ENCODE measurements at regions not wholly inside any gene's neighbourhood (a gene's known extent, or its start where the extent isn't known, plus 50 kb on each side); places are given as distances from the start of the nearest gene placed in this dataset.
"Not testable (repeated sequence)": the region's sequence is repeated elsewhere in the genome, so short reads cannot be mapped to it uniquely, and the experiment has no call there.

GRCh38 chr5:127213231-127213630 lies 77.4 kb upstream of the MEGF10 start:
- no peak for DNase-seq (ENCODE audit: low read depth)

- DNase-seq (ENCODE audit: low read depth), result no peak
Observed at GRCh38 chr5:127216143-127216542, 74.5 kb upstream of the MEGF10 start.

DNA sequence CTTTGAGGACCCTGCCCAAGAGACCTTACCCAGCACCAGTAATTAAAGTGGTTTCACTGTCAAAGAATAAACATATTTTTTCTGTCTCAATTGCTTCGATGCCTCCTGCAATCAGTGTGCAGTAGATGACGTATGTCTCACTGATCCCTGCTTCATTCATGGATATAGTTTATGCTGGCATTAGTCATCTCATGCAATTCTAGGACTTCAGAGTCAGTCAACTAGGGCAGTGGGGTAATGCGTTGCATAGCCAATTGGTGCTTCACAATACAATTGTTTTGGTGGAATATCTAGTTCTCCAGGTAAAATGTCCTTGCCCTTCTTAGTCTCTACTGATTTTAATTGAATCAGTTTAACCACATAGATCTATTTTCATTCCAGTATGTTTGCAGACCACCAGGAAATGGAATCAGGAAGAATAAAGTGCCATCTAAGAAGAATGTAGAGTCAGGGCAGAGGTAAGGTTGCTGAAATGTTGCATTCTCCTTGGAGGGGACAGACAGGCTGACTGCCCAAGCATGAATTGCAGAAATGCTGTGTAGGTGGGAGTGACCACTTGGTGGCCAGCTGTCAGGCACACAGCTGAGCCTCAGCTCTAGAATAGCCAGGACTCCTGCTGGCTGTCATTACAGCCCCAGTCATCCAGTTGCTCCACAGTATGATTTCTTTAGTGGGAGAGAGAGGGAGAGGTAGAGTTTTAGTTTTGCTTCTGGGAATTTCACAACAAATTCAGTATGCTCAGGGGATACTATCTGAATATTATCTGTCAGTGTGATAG lies 73.5 kb upstream of the MEGF10 start:
- peak; percentile 24 for DNase-seq (ENCODE audit: low read depth)

DNA sequence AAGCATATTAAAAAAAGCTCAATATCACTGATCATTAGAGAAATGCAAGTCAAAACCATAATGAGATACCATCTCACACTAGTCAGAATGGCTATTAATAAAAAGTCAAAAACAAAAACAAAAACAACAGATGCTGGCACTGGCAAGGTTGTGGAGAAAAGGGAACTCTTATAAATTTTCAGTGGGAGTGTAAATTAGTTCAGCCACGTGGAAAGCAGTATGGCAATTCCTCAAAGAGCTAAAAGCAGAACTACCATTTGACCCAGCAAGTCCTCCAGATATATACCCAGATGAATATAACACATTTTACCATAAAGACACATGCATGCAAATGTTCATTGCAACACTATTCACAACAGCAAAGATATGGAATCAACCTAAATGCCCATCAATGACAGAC lies 68.7 kb upstream of the MEGF10 start:
- DNase-seq (ENCODE audit: low read depth), result not testable (repeated sequence)

DNA sequence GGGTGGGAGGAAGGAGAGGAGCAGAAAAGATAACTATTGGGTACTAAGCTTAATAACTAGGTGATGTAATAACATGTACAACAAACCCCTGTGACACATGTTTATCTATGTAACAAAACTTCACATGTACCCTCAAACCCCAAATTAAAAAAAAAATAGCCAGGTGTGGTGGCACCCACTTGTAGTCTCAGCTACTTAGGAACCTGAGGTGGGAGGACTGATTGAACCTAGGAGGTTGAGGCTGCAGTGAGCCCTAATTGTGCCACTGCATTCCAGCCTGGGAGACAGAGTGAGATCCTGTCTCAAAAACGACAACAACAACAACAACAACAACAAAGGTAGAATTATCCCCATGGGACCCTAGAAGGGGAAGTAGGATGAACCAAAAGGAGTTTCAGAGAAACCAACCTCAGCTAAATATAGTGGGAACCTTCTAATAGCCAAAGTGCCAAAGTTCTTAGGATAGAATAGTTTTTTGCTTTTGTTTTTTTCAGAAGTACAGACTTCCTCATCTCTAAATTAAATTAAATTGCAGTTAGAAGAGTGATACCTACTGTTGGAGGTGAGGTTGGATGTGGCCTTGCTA lies 67.9 kb upstream of the MEGF10 start:
- DNase-seq (ENCODE audit: low read depth), result not testable (repeated sequence)

DNA sequence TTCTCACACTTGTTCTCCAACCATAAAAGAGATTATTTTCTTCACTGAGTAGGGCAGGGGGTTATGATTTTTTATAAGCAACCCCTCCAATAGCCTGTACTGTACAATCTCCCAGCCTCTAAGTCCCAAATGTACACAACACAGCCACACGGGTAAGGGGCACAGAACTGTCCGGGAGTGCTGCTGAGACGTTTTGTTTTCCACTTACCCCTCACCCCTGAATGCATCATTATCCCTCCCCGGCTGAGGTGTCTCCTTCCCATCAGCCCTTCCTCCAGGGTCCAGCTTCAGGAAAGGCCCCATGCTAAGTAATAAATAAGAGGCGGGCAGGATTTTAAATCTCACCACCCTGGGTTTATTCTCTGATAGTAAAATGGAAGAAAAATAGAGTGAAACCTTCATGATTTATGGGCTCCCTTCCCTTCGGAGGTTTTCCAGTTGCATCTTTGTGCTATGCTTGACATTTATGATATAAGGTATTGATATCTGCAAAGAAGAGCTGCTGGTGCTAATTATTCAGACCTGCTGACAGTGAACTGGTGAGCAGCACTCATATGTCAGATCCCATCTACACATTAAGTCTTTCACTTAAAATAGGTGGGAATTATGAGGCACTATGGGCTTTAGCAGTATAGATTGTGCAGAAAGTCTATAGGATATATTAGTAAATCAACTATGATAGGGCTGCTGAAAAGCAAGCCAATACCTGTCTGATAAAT lies 67.2 kb upstream of the MEGF10 start:
- DNase-seq (ENCODE audit: low read depth), result no peak

DNA sequence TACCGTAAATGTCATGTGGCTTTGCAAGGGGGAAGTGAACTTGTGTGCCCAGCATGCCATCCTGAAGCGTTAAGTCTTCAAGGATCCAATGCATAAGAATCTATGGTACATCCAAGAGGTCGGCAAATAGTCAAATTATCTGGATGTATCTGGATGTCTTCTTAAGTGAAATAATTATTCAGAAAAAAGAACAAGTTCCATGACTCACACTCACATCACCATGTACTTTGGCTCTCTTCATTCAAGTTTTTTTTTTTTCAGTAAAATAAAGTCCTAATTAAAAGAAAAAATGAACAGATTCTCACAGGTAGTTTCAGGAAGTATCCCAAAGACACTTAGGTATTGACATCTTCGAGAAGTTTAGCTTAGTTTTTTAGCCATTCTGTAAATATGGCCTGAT lies 62.7 kb upstream of the MEGF10 start:
- DNase-seq (ENCODE audit: low read depth), result no peak

DNA sequence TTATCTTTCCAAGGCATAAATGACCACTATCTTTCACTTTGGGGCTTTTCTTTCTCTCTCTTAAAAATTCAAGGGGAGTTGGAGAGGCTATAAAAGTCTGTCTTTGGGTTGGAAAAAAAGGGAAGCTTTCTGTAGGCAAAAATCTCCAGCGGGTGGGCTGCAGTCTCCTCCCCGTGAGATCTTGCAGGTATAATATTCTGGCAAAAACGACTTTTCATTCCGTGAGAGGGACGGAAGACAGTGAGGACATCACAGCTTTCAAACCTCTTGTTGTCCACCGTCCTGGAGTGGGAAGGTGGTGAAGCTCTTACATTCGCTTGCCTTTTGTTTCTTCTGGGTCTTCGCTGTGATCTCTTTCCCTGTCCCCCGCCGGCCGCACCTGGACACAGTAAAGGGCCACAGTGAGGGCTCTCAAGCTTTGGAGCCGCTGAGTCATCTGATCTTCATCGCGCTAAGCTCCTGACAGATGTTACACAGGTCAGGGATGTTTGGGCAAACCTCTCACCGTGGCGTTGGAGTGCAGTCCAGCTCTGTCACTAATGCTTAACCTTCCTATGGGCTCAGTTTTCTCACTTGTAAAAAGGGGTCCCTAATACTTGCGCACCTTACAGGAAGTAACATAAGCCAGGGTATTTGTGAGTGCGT lies 61.9 kb upstream of the MEGF10 start:
- DNase-seq (ENCODE audit: low read depth), result no peak

DNA sequence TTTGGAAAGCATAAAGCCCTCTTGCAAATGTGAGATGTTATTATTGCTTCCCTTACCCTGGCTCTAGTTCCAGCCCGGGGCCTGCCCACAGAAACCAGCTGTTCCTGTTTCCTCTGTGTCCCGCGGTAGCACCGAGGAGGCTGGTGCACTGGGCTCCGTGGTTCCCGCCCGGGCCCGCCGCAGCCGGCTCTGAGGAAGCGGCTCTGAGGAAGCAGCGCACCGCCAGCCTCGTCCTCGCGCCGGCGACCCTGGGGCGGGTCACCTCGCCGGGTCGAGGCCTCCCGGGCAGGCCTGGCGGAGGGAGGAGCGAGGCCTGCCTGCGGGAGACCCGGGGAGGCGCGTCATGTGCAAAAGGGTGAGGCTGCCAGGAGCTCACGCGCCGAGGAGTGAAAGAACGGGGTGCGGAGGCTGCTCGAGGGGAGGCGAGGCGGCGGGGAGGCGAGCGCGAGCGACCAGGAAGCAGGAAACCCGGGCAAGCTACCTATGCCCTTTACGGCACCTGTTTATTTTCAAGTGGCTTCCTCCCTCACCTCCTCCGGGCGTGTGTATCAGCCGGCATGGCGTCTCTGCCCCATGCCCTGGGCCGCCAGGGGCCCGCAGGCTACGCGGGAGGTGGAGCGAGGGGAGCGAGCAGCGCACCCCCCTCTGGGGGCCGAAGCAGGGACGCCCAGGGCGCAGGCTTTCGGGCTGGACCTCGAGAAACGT lies 61.3 kb upstream of the MEGF10 start:
- DNase-seq (ENCODE audit: low read depth), result peak; percentile 35

GRCh38 chr5:127231118-127231517 lies 59.5 kb upstream of the MEGF10 start:
- DNase-seq (ENCODE audit: low read depth), result no peak

GRCh38 chr5:127233590-127233989 lies 57.0 kb upstream of the MEGF10 start:
- DNase-seq (ENCODE audit: low read depth), result no peak

- DNase-seq (ENCODE audit: low read depth), result no peak
Observed at GRCh38 chr5:127235136-127235535, 55.5 kb upstream of the MEGF10 start.

GRCh38 chr5:127236254-127236653 lies 54.3 kb upstream of the MEGF10 start:
- DNase-seq (ENCODE audit: low read depth), result no peak

Data from M059J (cell line).